ENCODE measurements at regions not wholly inside any gene's neighbourhood (a gene's known extent, or its start where the extent isn't known, plus 50 kb on each side); places are given as distances from the start of the nearest gene placed in this dataset.

DNA sequence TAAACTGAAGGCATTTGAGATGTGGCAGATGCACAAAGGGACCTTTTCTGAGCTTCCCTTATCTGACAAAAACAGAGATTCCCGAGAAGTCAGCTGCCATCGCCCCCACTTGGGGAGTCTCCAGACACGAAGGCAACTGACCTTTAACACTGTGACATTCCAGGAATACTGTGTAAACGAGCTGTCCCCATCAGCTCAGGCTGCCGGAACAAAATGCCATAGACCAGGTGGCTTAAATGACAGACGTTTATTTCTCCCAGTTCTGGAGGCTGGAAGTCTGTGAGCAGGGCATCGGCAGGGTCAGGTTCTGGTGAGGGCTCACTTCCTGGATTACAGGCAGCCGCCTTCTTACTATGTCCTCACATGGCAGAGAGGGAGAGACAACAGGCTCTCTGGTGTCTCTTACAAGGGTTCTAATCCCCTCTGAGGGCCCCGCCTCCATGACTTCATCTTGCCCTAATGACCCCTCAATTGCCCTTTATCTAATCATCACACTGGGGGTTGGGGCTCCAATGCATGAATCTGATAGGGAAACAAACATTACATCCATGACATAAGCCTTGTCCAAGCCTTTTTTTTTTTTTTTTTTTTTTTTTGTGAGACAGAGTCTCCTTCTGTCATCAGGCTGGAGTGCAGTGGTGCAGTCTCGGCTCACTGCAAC is 178.5 kb upstream of the RPL38 start:
- DNase-seq: no peak

DNA sequence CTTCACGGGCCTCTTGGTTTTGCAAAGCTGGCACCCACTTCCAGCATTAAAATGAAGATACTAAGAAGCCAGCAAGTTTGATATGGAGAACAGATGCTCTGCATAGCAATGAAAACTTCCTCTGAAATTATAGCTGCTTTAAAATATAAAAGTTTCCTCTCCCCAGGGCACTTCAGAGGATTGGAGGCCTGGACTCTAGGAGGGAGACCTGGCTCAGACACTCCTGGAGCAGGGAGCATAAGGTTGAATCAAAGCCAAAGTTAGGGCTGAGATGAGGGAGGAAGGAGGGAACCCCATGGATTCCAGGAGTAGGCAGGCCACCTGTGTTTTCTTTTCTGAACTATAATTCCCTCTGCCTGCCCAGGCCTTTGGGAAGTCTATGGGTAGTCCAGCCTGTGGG is 176.0 kb upstream of the RPL38 start:
- DNase-seq: no peak

DNA sequence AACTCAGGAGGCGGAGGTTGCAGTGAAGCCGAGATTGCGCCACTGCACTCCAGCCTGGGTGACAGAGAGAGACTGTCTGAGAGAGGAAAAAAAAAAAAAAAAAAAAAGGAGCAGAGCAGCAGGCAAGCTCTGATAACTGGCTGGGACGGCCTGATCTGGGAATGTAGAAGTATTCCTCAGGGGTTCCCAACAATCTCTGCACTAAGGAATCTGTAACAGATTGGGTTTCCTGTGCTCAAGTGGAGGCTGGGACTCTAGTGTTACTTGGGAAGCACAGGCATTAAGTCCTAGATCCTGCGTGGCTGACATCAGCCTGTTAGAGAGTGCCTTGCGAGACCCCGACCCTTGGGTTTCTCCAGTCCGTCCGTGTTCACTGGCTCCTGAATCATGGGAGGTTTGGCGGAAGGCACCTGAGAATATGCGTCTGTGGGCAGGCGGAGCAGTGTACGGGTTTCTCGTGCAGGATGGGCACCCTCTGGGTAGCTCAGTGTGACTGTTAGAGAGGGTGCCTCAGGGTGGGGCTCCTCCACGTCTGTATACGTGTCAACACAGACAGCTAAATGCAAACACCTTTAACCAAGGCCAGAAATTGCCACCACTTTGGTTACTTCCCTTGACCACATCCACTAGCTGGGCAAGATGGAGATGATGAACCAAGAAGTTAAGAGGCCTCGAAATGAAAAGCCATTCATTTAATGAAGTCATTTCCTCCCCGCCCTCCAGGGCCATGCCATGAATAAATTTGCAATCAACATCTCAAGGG is 174.9 kb upstream of the RPL38 start:
- DNase-seq: no peak

DNA sequence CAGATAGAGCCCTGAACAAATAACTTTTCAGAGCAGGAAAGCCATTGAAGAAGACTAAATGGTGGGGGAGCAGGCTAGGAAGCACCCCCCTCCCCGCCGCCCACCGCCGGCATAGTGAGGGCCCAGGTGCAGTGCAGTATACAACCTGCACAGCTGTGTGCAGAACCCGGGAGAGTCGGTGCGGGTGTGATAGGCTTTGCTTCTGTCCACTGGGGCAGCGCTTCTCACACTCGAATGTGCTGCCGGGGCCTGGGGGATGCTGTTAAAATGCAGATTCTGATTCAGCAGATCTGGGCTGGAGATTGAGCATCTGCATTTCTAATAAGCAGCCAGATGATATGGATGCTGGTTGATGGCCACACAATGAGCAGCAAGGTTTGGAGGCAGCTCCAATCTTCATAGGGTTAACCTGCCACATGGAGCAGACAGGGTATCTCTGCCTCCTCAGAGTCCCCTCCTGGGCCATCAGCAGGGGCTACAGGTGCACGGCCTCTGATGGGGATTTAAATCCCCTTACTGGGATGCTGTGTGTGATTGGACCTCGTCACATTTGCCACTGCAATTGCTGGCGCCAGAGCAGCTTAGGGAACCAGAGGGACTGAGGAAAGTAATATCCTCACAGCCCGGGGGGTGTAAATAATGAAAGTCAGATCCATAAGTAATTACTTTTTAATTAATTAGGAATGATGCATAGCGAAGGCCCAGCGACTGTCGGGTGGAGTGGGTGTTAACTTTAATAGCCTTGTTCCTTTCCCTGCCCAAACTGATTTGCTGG is 172.0 kb upstream of the RPL38 start:
- DNase-seq: no peak

- no peak for DNase-seq
These were observed 171.3 kb upstream of the RPL38 start for GRCh38 chr17:74032222-74032621.

DNA sequence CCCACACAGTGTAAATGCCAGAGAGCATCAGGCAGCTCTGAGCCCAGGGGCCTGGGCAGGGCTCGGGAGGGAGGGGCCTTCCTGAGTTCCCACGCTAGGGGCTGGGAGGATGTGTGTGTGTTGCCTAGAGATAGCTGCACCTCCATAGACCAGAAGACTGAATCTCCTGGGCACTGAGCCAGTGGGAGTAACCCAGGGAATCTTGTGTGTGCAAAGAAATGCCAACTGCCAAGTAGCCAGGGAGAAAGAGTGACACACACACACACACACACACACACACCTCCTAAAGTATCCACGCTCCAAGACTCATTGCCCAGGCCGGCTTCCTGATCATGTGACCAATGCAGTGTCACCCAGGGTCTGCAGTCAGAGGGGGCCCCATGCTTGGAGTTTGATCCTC is 166.2 kb upstream of the RPL38 start:
- no peak for DNase-seq

- DNase-seq: no peak
These were observed 163.2 kb upstream of the RPL38 start for GRCh38 chr17:74040291-74040690.

DNA sequence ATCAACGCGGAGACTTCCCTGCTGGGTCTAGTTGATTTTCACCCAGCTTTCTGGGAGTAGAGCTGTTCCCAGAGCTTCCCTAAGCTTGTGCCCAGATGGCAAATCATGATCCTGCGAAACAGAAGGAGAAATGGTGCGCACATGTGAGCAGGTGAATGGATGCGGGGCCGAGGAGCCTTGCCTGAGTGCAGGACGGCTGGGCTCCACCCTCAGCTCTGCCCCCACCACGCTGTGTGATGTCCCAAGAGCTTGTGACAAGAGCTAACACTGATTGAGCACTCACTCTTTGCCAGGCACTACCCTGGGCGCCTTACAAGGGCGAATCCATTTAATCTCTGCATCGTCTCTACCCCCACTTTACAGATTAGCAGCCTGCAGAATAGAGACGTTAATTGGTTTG is 162.7 kb upstream of the RPL38 start:
- no peak for DNase-seq

GRCh38 chr17:74041869-74042640 is 161.4 kb upstream of the RPL38 start:
- no peak for DNase-seq

GRCh38 chr17:74042744-74043486 is 160.6 kb upstream of the RPL38 start:
- DNase-seq: no peak

- DNase-seq: no peak
These were observed 159.5 kb upstream of the RPL38 start for GRCh38 chr17:74043976-74044375.

- no peak for DNase-seq
These were observed 157.7 kb upstream of the RPL38 start for GRCh38 chr17:74045608-74046280.

DNA sequence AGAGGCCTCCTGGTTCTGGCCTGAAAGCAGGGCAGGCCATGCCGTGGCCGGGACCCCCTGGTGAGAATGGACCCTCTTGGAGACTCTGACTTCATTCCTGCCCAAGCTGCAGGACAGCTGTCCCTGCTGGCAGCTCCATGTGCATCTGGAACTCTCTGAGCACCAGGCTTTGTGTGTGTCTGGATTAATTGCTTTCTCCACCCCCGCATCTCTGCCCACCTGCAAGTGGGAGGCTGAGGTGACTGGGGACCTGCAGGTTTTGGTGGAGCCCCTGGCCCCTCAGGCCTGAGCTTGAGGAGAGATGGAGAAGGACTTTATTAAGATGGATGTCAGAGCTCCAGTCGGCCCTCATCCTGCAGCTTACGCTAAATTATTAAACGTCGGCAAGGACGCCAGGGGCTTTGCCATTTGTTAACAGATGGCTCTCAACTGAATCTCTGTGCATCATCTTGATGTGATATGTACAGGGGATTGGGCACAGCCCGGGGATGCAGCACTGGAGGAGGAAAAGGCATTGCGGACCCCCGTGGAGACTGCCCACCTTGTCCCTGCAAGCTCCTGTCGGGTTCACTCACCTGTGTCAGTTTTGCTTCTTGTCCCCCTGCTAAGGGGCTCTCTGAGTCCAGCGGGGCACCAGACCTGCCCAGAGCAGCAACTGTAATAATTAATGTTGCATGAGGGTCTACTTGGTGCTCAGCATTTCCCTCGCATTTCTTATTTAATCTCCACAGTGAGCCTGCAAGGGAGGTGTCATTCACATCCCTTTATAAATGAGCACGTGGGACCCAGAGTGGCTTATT is 154.1 kb upstream of the RPL38 start:
- no peak for DNase-seq

DNA sequence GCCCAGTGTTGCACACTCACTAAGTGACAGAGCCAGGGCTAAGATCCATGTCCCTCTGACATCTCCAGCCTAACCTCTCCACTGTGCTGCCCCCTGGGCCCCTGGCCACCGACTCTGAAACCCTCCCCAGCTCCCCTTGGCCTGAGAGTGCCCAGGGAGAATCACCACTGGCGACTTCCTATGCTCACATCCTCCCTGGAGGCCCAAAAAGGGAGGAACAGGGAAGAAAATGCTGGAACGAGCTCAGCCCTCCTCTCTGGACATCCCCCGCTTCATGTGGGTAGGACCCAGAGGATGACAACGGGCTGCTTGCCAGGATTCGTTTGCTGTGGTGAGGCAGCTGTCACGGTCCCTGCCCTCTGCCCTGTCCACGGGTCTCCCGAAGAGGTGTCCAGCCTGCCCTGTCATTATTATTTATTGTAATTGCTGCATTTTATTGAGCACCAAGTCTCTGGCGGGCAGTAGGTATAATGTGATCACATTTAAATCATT is 153.5 kb upstream of the RPL38 start:
- DNase-seq: no peak

GRCh38 chr17:74051348-74051747 is 152.1 kb upstream of the RPL38 start:
- no peak for DNase-seq

- no peak for DNase-seq
These were observed 150.3 kb upstream of the RPL38 start for GRCh38 chr17:74052993-74053711.

GRCh38 chr17:74053712-74054078 is 149.8 kb upstream of the RPL38 start:
- no peak for DNase-seq

DNA sequence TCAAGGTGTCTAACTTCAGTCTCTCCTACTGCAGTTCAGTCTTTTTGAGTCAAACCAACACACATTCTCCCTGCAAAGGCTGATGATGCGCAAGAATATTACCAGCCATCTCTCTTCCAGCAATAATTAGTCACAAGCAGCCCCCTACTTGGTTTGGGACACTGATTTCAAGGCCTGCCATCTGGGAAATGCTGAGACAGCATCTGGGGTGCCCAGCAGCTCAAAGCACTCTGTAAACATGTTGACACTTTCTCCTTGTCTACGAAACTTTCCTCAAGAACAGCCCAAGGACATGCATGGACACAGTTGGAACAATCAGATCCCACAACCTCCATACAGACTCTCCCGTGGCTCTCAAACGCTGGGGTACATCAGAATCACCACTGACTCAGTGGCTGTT is 149.2 kb upstream of the RPL38 start:
- DNase-seq: no peak

- DNase-seq: no peak
These were observed 147.8 kb upstream of the RPL38 start for GRCh38 chr17:74055508-74056160.
